CD14-positive monocyte (primary cell): ENCODE measurements at regions not wholly inside any gene's neighbourhood (a gene's known extent, or its start where the extent isn't known, plus 50 kb on each side); places are given as distances from the start of the nearest gene placed in this dataset.

Experiments used
- DNase-seq, 3 donors: peaks; one replicate each; pipeline ENCODE4 v3.0.0-alpha.2; 2011 to 2022
- H2AFZ ChIP-seq: 2 replicates; pipeline ENCODE4 v1.6.0; 2012; ENCODE audit warnings: mild to moderate bottlenecking, low read depth, low read length, inconsistent platforms; ENCODE audit not compliant: insufficient read depth, poor library complexity, severe bottlenecking
- H3K27ac ChIP-seq, 2 donors: 1 replicate in 1 of 2; 2 replicates in 1 of 2; pipeline ENCODE4 v1.5.1; 2012 to 2013; ENCODE audit warnings: low read length in 2 of 2, control low read depth in 1 of 2, inconsistent platforms in 1 of 2, low read depth in 1 of 2, mild to moderate bottlenecking in 1 of 2
- H3K27me3 ChIP-seq, 2 donors: one replicate each; pipeline versions ENCODE4 v1.6.0 to v1.6.1; 2011 to 2013; ENCODE audit warnings: low read length in 2 of 2; ENCODE audit not compliant: control insufficient read depth in 2 of 2, insufficient read depth in 2 of 2
- H3K36me3 ChIP-seq, 2 donors: replicated peaks in 1 of 2; 1 replicate in 1 of 2; 2 replicates in 1 of 2; pipeline versions ENCODE4 v1.5.1 to v1.6.1; 2012 to 2013; ENCODE audit warnings: low read length in 2 of 2, control low read depth in 1 of 2, inconsistent platforms in 1 of 2, mild to moderate bottlenecking in 1 of 2; ENCODE audit not compliant: insufficient read depth in 2 of 2, control insufficient read depth in 1 of 2
- H3K4me1 ChIP-seq, 2 donors: 1 replicate in 1 of 2; 2 replicates in 1 of 2; pipeline versions ENCODE4 v1.5.1 to v1.6.1; 2012 to 2013; ENCODE audit warnings: low read length in 2 of 2, control low read depth in 1 of 2, inconsistent platforms in 1 of 2, mild to moderate bottlenecking in 1 of 2, moderate library complexity in 1 of 2; ENCODE audit not compliant: insufficient read depth in 2 of 2, control insufficient read depth in 1 of 2
- H3K4me2 ChIP-seq: replicated peaks from 2 replicates; pipeline ENCODE3; 2012; ENCODE audit warnings: low read length, moderate library complexity, mild to moderate bottlenecking; ENCODE audit not compliant: poor library complexity, severe bottlenecking; ENCODE audit errors: extremely low read depth
- H3K4me3 ChIP-seq, 3 experiments: fragments of 200-600 bp in 1 of 3; sonication (generic) in 1 of 3; replicated peaks in 1 of 3; 1 replicate in 2 of 3; 2 replicates in 1 of 3; pipeline ENCODE4 v1.5.1; 2011 to 2013; ENCODE audit warnings: low read length in 3 of 3, mild to moderate bottlenecking in 3 of 3, control low read depth in 2 of 3, low read depth in 2 of 3, inconsistent platforms in 1 of 3, moderate library complexity in 1 of 3
- H3K79me2 ChIP-seq: 2 replicates; pipeline ENCODE4 v1.6.0; 2012; ENCODE audit warnings: mild to moderate bottlenecking, control low read depth, inconsistent platforms, low read length, moderate library complexity; ENCODE audit not compliant: insufficient read depth
- H3K9ac ChIP-seq: 2 replicates; pipeline ENCODE4 v1.6.0; 2017; ENCODE audit warnings: low read length, mild to moderate bottlenecking; ENCODE audit not compliant: insufficient read depth, poor library complexity, severe bottlenecking
- H3K9me3 ChIP-seq, 2 donors: replicated peaks in 1 of 2; 1 replicate in 1 of 2; 2 replicates in 1 of 2; pipeline versions ENCODE4 v1.5.1 to v1.6.1; 2012 to 2013; ENCODE audit warnings: low read length in 2 of 2, control low read depth in 1 of 2; ENCODE audit not compliant: control insufficient read depth in 1 of 2, insufficient read depth in 1 of 2
- H4K20me1 ChIP-seq: 2 replicates; pipeline ENCODE4 v1.6.0; 2012; ENCODE audit warnings: mild to moderate bottlenecking, low read length, control low read depth, moderate library complexity; ENCODE audit not compliant: insufficient read depth
- H3K27ac Mint-ChIP-seq, 7 donors: one replicate each; pipeline ENCODE4 v1.8.0; 2020; ENCODE audit warnings: mild to moderate bottlenecking in 7 of 7, mixed read lengths in 7 of 7, moderate library complexity in 6 of 7, inconsistent platforms in 2 of 7
- H3K27me3 Mint-ChIP-seq, 3 donors: one replicate each; pipeline ENCODE4 v1.8.0; 2021 to 2022; ENCODE audit warnings: low read depth in 3 of 3, mild to moderate bottlenecking in 3 of 3, mixed read lengths in 3 of 3, moderate library complexity in 3 of 3, inconsistent platforms in 1 of 3
- H3K36me3 Mint-ChIP-seq, 2 donors: one replicate each; pipeline ENCODE4 v1.8.0; 2020; ENCODE audit warnings: mixed read lengths in 2 of 2, inconsistent platforms in 1 of 2, mild to moderate bottlenecking in 1 of 2
- H3K4me1 Mint-ChIP-seq: one replicate; pipeline ENCODE4 v1.8.0; 2020; ENCODE audit warnings: mild to moderate bottlenecking, mixed read lengths
- H3K4me3 Mint-ChIP-seq, 2 donors: one replicate each; pipeline ENCODE4 v1.8.0; 2020; ENCODE audit warnings: mild to moderate bottlenecking in 2 of 2, mixed read lengths in 2 of 2, moderate library complexity in 1 of 2
- H3K9me3 Mint-ChIP-seq, 7 donors: one replicate each; pipeline ENCODE4 v1.8.0; 2020 to 2022; ENCODE audit warnings: mixed read lengths in 7 of 7, mild to moderate bottlenecking in 6 of 7, moderate library complexity in 6 of 7, inconsistent platforms in 2 of 7
- CTCF ChIP-seq: fragments of 200-600 bp; IDR thresholded peaks from one replicate; pipeline ENCODE4 v1.8.0; 2022; ENCODE audit warnings: antibody characterized with exemption, mild to moderate bottlenecking
- WGBS: methylation state at CpG from one replicate; pipeline ENCODE4 v1.1.5; 2013; ENCODE audit warnings: missing lambda C conversion rate; ENCODE audit not compliant: insufficient coverage; 5-methylcytosine and 5-hydroxymethylcytosine counted together
- intact Hi-C, 2 donors: fragments of 100-400 bp; cut with micrococcal nuclease; formaldehyde crosslinking; loops; one replicate each; pipeline versions ENCODE4 v1.15.0 to v1.15.1; 2023

GRCh38 chr6:1518855-1519254, 90.9 kb upstream of the FOXC1 start:
- Histone ChIP-seq H3K4me2 (no peak overlapping the region), H3K36me3 (no peaks in the 10 kb centered on the region), H3K79me2 (no peaks in the 10 kb centered on the region), H3K9ac (no peak overlapping the region), H3K27me3 (peaks cover 0 to 8% of the 10 kb centered on the region in 2 donors), H2AFZ (no peak overlapping the region), H3K4me1 (peaks cover 2% of the 10 kb centered on the region in 2 donors), H4K20me1 (no peaks in the 10 kb centered on the region), H3K27ac (no peak overlapping the region), H3K9me3 (no peaks in the 10 kb centered on the region), H3K4me3 (no peak overlapping the region)
- intact Hi-C loops = no loop called here
- no peak for DNase-seq
- no peak for TF ChIP-seq CTCF
- Mint-ChIP-seq H3K36me3 (no peaks in the 10 kb centered on the region), H3K4me3 (no peak overlapping the region), H3K27ac (no peak overlapping the region), H3K4me1 (peaks cover 5% of the 10 kb centered on the region), H3K9me3 (peaks cover 0 to 13% (median 2%) of the 10 kb centered on the region in 7 donors), H3K27me3 (peaks cover 10 to 20% (median 14%) of the 10 kb centered on the region in 3 donors)
- WGBS = 87% methylated on average over 6 of the region's 8 CpGs

- Mint-ChIP-seq H3K27me3 (peaks cover 10 to 26% (median 15%) of the 10 kb centered on the region in 3 donors), H3K36me3 (no peaks in the 10 kb centered on the region), H3K4me1 (peaks cover 12% of the 10 kb centered on the region), H3K9me3 (peaks cover 0 to 17% (median 2%) of the 10 kb centered on the region in 7 donors), H3K27ac (no peak overlapping the region), H3K4me3 (no peak overlapping the region)
- Histone ChIP-seq H3K9me3 (no peaks in the 10 kb centered on the region), H3K36me3 (no peaks in the 10 kb centered on the region), H3K79me2 (no peaks in the 10 kb centered on the region), H3K4me1 (peaks cover 7 to 9% of the 10 kb centered on the region in 2 donors), H4K20me1 (no peaks in the 10 kb centered on the region), H3K4me3 (no peak overlapping the region), H3K9ac (no peak overlapping the region), H3K27me3 (peaks cover 0 to 13% of the 10 kb centered on the region in 2 donors), H3K4me2 (no peak overlapping the region), H2AFZ (no peak overlapping the region), H3K27ac (no peak overlapping the region)
- intact Hi-C loops = no loop called here
- DNase-seq = no peak
- no peak for TF ChIP-seq CTCF
- no CpG with 5 or more reads among the region's 4 CpGs for WGBS
Measured at GRCh38 chr6:1519597-1519996, 90.1 kb upstream of the FOXC1 start.
